IMR-90 (cell line): ENCODE measurements at regions not wholly inside any gene's neighbourhood (a gene's known extent, or its start where the extent isn't known, plus 50 kb on each side); places are given as distances from the start of the nearest gene placed in this dataset.

Source experiments
- BHLHE40 ChIP-seq: fragments of 150-350 bp; IDR thresholded peaks from 2 replicates; pipeline ENCODE4 v1.6.1; 2016; ENCODE audit warnings: mild to moderate bottlenecking, low read depth, low read length
- CEBPB ChIP-seq: IDR thresholded peaks from 2 replicates; pipeline ENCODE4 v1.6.1; 2012; ENCODE audit warnings: low read depth, low read length, improper control_type of control experiment
- MXI1 ChIP-seq: IDR thresholded peaks from 2 replicates; pipeline ENCODE4 v1.6.1; 2012; ENCODE audit warnings: low read depth, mild to moderate bottlenecking, low read length, moderate library complexity, borderline replicate concordance
- NFE2L2 ChIP-seq: fragments of 150-350 bp; IDR thresholded peaks from 2 replicates; pipeline ENCODE4 v1.6.1; 2016; ENCODE audit warnings: low read depth, mild to moderate bottlenecking, low read length
- POLR2A ChIP-seq: IDR thresholded peaks from 2 replicates; pipeline ENCODE4 v1.6.1; 2012; ENCODE audit warnings: mild to moderate bottlenecking, low read depth, low read length
- RAD21 ChIP-seq: IDR thresholded peaks from 2 replicates; pipeline ENCODE4 v1.6.1; 2012; ENCODE audit warnings: low read length, improper control_type of control experiment
- RCOR1 ChIP-seq: IDR thresholded peaks from 2 replicates; pipeline ENCODE4 v1.6.1; 2012; ENCODE audit warnings: mild to moderate bottlenecking, low read length, improper control_type of control experiment; ENCODE audit not compliant: insufficient replicate concordance
- USF2 ChIP-seq: fragments of 150-350 bp; IDR thresholded peaks from 2 replicates; pipeline ENCODE4 v1.6.1; 2017; ENCODE audit warnings: mild to moderate bottlenecking, antibody characterized with exemption, low read length, low read depth
- TF ChIP-seq, protein P1 (sequence below): conservative IDR thresholded peaks from 2 replicates; pipeline ENCODE4 v1.5.1; 2012; ENCODE audit warnings: mild to moderate bottlenecking, low read depth, low read length, improper control_type of control experiment

- TF ChIP-seq, protein P1, sequence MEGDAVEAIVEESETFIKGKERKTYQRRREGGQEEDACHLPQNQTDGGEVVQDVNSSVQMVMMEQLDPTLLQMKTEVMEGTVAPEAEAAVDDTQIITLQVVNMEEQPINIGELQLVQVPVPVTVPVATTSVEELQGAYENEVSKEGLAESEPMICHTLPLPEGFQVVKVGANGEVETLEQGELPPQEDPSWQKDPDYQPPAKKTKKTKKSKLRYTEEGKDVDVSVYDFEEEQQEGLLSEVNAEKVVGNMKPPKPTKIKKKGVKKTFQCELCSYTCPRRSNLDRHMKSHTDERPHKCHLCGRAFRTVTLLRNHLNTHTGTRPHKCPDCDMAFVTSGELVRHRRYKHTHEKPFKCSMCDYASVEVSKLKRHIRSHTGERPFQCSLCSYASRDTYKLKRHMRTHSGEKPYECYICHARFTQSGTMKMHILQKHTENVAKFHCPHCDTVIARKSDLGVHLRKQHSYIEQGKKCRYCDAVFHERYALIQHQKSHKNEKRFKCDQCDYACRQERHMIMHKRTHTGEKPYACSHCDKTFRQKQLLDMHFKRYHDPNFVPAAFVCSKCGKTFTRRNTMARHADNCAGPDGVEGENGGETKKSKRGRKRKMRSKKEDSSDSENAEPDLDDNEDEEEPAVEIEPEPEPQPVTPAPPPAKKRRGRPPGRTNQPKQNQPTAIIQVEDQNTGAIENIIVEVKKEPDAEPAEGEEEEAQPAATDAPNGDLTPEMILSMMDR = no peak
- TF ChIP-seq POLR2A = no peak
- no peak for TF ChIP-seq RAD21
- TF ChIP-seq RCOR1 = no peak
- no peak for TF ChIP-seq NFE2L2
- no peak for TF ChIP-seq USF2
- TF ChIP-seq BHLHE40 = no peak
- TF ChIP-seq MXI1 = no peak
- TF ChIP-seq CEBPB = no peak
Measured at GRCh38 chr18:65522907-65523306, 227.9 kb upstream of the CDH7 start.
